HepG2 (cell line): ENCODE measurements at regions not wholly inside any gene's neighbourhood (a gene's known extent, or its start where the extent isn't known, plus 50 kb on each side); places are given as distances from the start of the nearest gene placed in this dataset.

ENCODE experiments used
- ATAC-seq: fragments of 200-7000 bp; cut with Tn5 transposase; 3 replicates; pipeline ENCODE4 v1.9.1; 2020; ENCODE audit warnings: mild to moderate bottlenecking, moderate library complexity
- BruUV-seq: library from RNA; stranded (reverse); fragments of 400-500 nt; replicated peaks from 2 replicates; lab custom pipeline; 2021; lab: Mats Ljungman, UMichigan
- CTCF ChIA-PET: fragments of 300-600 bp; formaldehyde crosslinking; extraction: SDS; loops from one replicate; lab custom pipeline; 2021; ENCODE audit warnings: low total read pairs, inconsistent platforms, low intra/inter-chr PET ratio; lab: Yijun Ruan, JAX
- POLR2A ChIA-PET: fragments of 350-600 bp; sonication (Branson Sonifier 250); formaldehyde crosslinking; loops from one replicate; lab custom pipeline; 2020; ENCODE audit warnings: antibody characterized with exemption, inconsistent platforms; lab: Yijun Ruan, JAX
- DNase-seq: peaks from one replicate; pipeline ENCODE4 v3.0.0-alpha.2; 2015; ENCODE audit warnings: low spot score
- FAIRE-seq: peaks from 3 replicates; lab custom pipeline; 2011; peaks lifted over from hg19 to GRCh38; lab: Jason Lieb, UNC
- H2AFZ ChIP-seq: one replicate; pipeline ENCODE4 v1.6.1; 2011; ENCODE audit warnings: low read length, inconsistent platforms
- H3K27ac ChIP-seq: fragments of 300-600 bp; 3 replicates; pipeline ENCODE4 v1.8.0; 2011; ENCODE audit warnings: mixed run types, mild to moderate bottlenecking, mixed read lengths, low read length, inconsistent platforms; ENCODE audit not compliant: insufficient read depth; ENCODE audit errors: extremely low read length
- H3K27me3 ChIP-seq, 2 experiments: fragments of 200-600 bp in 1 of 2; 2 replicates in 1 of 2; 3 replicates in 1 of 2; pipeline versions ENCODE4 v1.6.0 to v1.8.0; 2011; ENCODE audit warnings: low read length in 2 of 2, mild to moderate bottlenecking in 2 of 2, moderate library complexity in 2 of 2, inconsistent platforms in 1 of 2; ENCODE audit not compliant: insufficient read depth in 2 of 2, control insufficient read depth in 1 of 2
- H3K36me3 ChIP-seq, 2 experiments: fragments of 200-600 bp in 1 of 2; replicated peaks in 1 of 2; 2 replicates in 1 of 2; 3 replicates in 1 of 2; pipeline versions ENCODE4 v1.5.1 to v1.8.0; 2011; ENCODE audit warnings: low read length in 2 of 2, inconsistent platforms in 1 of 2; ENCODE audit not compliant: insufficient read depth in 2 of 2, control insufficient read depth in 1 of 2
- H3K4me1 ChIP-seq: 2 replicates; pipeline ENCODE4 v1.5.1; 2012; ENCODE audit warnings: low read length, inconsistent platforms; ENCODE audit not compliant: insufficient read depth
- H3K4me2 ChIP-seq: 2 replicates; pipeline ENCODE4 v1.6.0; 2011; ENCODE audit warnings: low read depth, low read length, inconsistent platforms
- H3K4me3 ChIP-seq, 3 experiments: fragments of 200-600 bp in 1 of 3; sonication (generic), shearing (Covaris generic) in 1 of 3; replicated peaks in 1 of 3; 2 replicates each; pipeline ENCODE4 v1.5.1; 2011 to 2016; ENCODE audit warnings: low read length in 3 of 3, inconsistent platforms in 2 of 3, low read depth in 2 of 3, mild to moderate bottlenecking in 2 of 3, control low read depth in 1 of 3, mixed read lengths in 1 of 3; ENCODE audit not compliant: insufficient read depth in 1 of 3
- H3K79me2 ChIP-seq: one replicate; pipeline ENCODE4 v1.6.1; 2011; ENCODE audit warnings: low read length, inconsistent platforms; ENCODE audit not compliant: insufficient read depth
- H3K9ac ChIP-seq: 2 replicates; pipeline ENCODE4 v1.6.0; 2011; ENCODE audit warnings: mild to moderate bottlenecking, low read depth, low read length, inconsistent platforms; ENCODE audit not compliant: insufficient read depth
- H3K9me3 ChIP-seq: 2 replicates; pipeline ENCODE4 v1.5.1; 2012; ENCODE audit warnings: mild to moderate bottlenecking, low read length
- H4K20me1 ChIP-seq: 2 replicates; pipeline ENCODE4 v1.6.0; 2011; ENCODE audit warnings: inconsistent platforms, mild to moderate bottlenecking, low read length, moderate library complexity; ENCODE audit not compliant: insufficient read depth
- CAMTA2 ChIP-seq: sonication (generic); formaldehyde crosslinking; IDR thresholded peaks from 2 replicates; pipeline ENCODE4 v1.4.0; 2020; ENCODE audit warnings: mild to moderate bottlenecking, missing genetic modification reagents, borderline replicate concordance
- CTCF ChIP-seq: sonication (generic); formaldehyde crosslinking; IDR thresholded peaks from 2 replicates; pipeline ENCODE4 v1.5.0; 2020; ENCODE audit warnings: mild to moderate bottlenecking, missing genetic modification reagents, moderate library complexity
- NR1H2 ChIP-seq: sonication (generic); formaldehyde crosslinking; IDR thresholded peaks from 2 replicates; pipeline ENCODE4 v1.8.1; 2022; ENCODE audit warnings: low read depth, missing genetic modification reagents, borderline replicate concordance
- PAX8 ChIP-seq: sonication (generic); formaldehyde crosslinking; IDR thresholded peaks from 2 replicates; pipeline ENCODE4 v1.8.0; 2022; ENCODE audit warnings: mild to moderate bottlenecking, missing genetic modification reagents, borderline replicate concordance
- RAD21 ChIP-seq: fragments of 450-650 bp; formaldehyde crosslinking; IDR thresholded peaks from 2 replicates; pipeline ENCODE4 v1.5.0; 2020; ENCODE audit warnings: mild to moderate bottlenecking
- REPIN1 ChIP-seq: sonication (generic); formaldehyde crosslinking; IDR thresholded peaks from 2 replicates; pipeline ENCODE4 v1.8.0; 2022; ENCODE audit warnings: missing genetic modification reagents, low read depth, mild to moderate bottlenecking, borderline replicate concordance
- SMC3 ChIP-seq: IDR thresholded peaks from 2 replicates; pipeline ENCODE4 v1.6.1; 2011; ENCODE audit warnings: low read length, improper control_type of control experiment
- STAG1 ChIP-seq: sonication (generic); formaldehyde crosslinking; IDR thresholded peaks from 2 replicates; pipeline ENCODE4 v1.4.0; 2020; ENCODE audit warnings: missing genetic modification reagents
- TAF1 ChIP-seq: sonication (generic); formaldehyde crosslinking; IDR thresholded peaks from 2 replicates; pipeline ENCODE4 v1.4.0; 2020; ENCODE audit warnings: missing genetic modification reagents
- USF2 ChIP-seq, 2 experiments: sonication (generic) in 1 of 2; formaldehyde crosslinking in 1 of 2; IDR thresholded peaks; 2 replicates each; pipeline versions ENCODE4 v1.5.1 to v1.6.1; 2011 to 2020; ENCODE audit warnings: borderline replicate concordance in 1 of 2, low read depth in 1 of 2, low read length in 1 of 2, mild to moderate bottlenecking in 1 of 2, missing genetic modification reagents in 1 of 2, moderate library complexity in 1 of 2
- WIZ ChIP-seq: sonication (generic); formaldehyde crosslinking; IDR thresholded peaks from 2 replicates; pipeline ENCODE4 v1.5.1; 2020; ENCODE audit warnings: mild to moderate bottlenecking, missing genetic modification reagents
- ZBTB20 ChIP-seq: sonication (generic); formaldehyde crosslinking; IDR thresholded peaks from 2 replicates; pipeline ENCODE4 v1.8.1; 2023; ENCODE audit warnings: missing genetic modification reagents, low read depth, mild to moderate bottlenecking, borderline replicate concordance
- ZBTB26 ChIP-seq: IDR thresholded peaks from 2 replicates; pipeline ENCODE4 v1.6.1; 2016; ENCODE audit warnings: missing compliant biosample characterization, missing genetic modification reagents, borderline replicate concordance
- ZC3H13 ChIP-seq: sonication (generic); formaldehyde crosslinking; IDR thresholded peaks from 2 replicates; pipeline ENCODE4 v1.8.1; 2023; ENCODE audit warnings: mild to moderate bottlenecking, missing genetic modification reagents, moderate library complexity
- ZFP91 ChIP-seq: sonication (generic); formaldehyde crosslinking; IDR thresholded peaks from 2 replicates; pipeline ENCODE4 v1.9.0; 2022; ENCODE audit warnings: missing genetic modification reagents, mild to moderate bottlenecking, borderline replicate concordance
- ZNF496 ChIP-seq: sonication (generic); formaldehyde crosslinking; IDR thresholded peaks from 2 replicates; pipeline ENCODE4 v1.8.1; 2023; ENCODE audit warnings: mild to moderate bottlenecking, moderate library complexity, missing genetic modification reagents; ENCODE audit not compliant: insufficient replicate concordance
- WGBS: methylation state at CpG from one replicate; pipeline ENCODE4 v1.1.6; 2017; ENCODE audit warnings: low lambda C conversion rate; 5-methylcytosine and 5-hydroxymethylcytosine counted together
- in situ Hi-C: cut with HindIII; loops from 2 replicates; pipeline ENCODE4 v1.10.0; 2017; ENCODE audit warnings: low pct_unique_long_range_greater_than_20kb; ENCODE audit not compliant: extremely low pct_ligation_motif_present
- intact Hi-C: fragments of 100-400 bp; cut with micrococcal nuclease; formaldehyde crosslinking; loops from one replicate; pipeline ENCODE4 v1.10.0; 2022; ENCODE audit not compliant: unreplicated experiment

GRCh38 chr2:163471947-163472346 lies 263.9 kb downstream of the FIGN start:
- no peaks in the 10 kb centered on the region for H3K9me3 ChIP-seq
- in situ Hi-C loops, result no loop called here
- WGBS, result 0% methylated on average over 1 of the region's 1 CpG
- peaks cover 16% of the 10 kb centered on the region; the same call in 1 of the 2 replicates for H3K4me1 ChIP-seq
- H3K27ac ChIP-seq, result no peak overlapping the region
- FAIRE-seq (no peak), ATAC-seq (peak; percentile 50), DNase-seq (peak; percentile 3)
- no peak overlapping the region for H2AFZ ChIP-seq
- ChIA-PET POLR2A (no interaction called here), CTCF (interaction anchor here (0.8 to 1.0 kb wide), 3 partner anchors 407 to 589 kb away, joined by 3 to 4 read pairs (median 3); no protein-coding TSS in a partner anchor)
- intact Hi-C loops, result loop anchor here (1.0 to 2.0 kb wide), 4 partner anchors 126 to 589 kb away; partner anchors contain the start of gene FIGN
- H4K20me1 ChIP-seq, result no peaks in the 10 kb centered on the region
- BruUV-seq, result no TSS peak
- H3K27me3 ChIP-seq, result no peaks in the 10 kb centered on the region
- H3K36me3 ChIP-seq, result no peaks in the 10 kb centered on the region
- H3K9ac ChIP-seq, result no peak overlapping the region
- H3K79me2 ChIP-seq, result no peaks in the 10 kb centered on the region
- H3K4me3 ChIP-seq, result no peak overlapping the region
- no peak overlapping the region for H3K4me2 ChIP-seq
- no peak for TF ChIP-seq NR1H2
- TF ChIP-seq WIZ, result no peak
- TF ChIP-seq STAG1, result peak; percentile 73
- no peak for TF ChIP-seq ZBTB20
- TF ChIP-seq ZFP91 (CRISPR knock-in tag), result no peak
- no peak for TF ChIP-seq ZBTB26 (CRISPR knock-in tag)
- TF ChIP-seq PAX8 (CRISPR knock-in tag), result no peak
- peak; percentile 59 for TF ChIP-seq CTCF (CRISPR knock-in tag)
- 0 out of 2 replicates have a peak, but pooled peaks have one; percentile 20 for TF ChIP-seq REPIN1
- TF ChIP-seq CAMTA2, result no peak
- TF ChIP-seq SMC3, result peak; percentile 67
- TF ChIP-seq ZNF496, result no peak
- TF ChIP-seq USF2 (IDR thresholded peaks at IDR 0.05; ENCODE audit: low read depth, low read length), result no peak
- no peak for TF ChIP-seq USF2 (CRISPR knock-in tag; IDR thresholded peaks at IDR 0.05; ENCODE audit: borderline replicate concordance)
- no peak for TF ChIP-seq TAF1
- 0 out of 2 replicates have a peak, but pooled peaks have one; percentile 11 for TF ChIP-seq RAD21 (CRISPR knock-in tag)
- TF ChIP-seq ZC3H13 (CRISPR knock-in tag), result no peak
